ENCODE measurements at regions not wholly inside any gene's neighbourhood (a gene's known extent, or its start where the extent isn't known, plus 50 kb on each side); places are given as distances from the start of the nearest gene placed in this dataset.

DNA sequence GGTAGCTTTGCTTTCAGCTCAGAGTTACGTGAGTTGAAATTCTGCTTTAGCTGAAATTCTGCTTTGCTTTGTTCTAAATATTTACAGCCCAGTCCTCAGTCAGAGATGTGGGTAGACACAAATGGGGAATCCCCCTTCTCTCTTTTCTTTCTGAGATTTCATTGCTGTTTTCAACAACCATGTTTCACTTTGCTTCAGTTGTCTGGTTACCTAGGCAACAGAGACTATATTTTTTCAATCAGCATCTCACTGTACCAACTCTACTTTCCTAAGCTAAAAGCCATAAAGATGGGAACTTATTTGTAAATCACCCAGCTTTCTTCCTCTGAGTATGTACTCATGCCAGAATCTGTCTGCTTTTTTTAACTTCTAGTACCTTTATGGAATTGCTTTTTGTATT lies 509.0 kb downstream of the OLFM4 start:
- DNase-seq: no peak

DNA sequence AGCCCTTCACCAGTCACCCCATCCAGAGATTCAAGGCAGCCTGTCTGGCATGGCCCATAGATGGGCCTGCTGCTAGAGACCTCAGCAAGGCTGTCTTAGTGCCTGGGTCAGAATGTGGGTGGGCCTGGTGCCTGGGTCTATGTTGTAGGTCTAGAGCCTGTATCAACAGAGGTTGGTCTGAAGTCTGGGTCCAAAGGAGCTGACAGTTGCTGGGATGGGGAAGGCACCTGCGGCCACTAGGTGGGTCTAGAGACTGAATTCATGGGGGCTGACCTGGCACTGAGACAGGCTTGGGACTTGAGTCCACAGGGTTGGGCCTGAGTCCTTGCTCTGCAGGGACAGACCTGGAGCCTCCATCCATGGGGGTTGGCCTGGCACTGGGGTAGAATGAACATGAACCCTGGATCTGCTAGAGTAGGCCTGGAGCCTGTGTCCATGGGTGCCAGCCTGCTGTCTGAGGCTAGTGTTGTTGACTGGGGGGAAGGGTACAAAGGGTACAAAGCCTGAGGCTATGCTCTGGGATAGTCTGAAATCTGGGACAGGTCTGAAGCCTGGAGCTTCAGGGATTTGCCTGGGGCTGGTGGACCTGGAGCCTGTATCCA lies 516.8 kb downstream of the OLFM4 start:
- no peak for DNase-seq

DNA sequence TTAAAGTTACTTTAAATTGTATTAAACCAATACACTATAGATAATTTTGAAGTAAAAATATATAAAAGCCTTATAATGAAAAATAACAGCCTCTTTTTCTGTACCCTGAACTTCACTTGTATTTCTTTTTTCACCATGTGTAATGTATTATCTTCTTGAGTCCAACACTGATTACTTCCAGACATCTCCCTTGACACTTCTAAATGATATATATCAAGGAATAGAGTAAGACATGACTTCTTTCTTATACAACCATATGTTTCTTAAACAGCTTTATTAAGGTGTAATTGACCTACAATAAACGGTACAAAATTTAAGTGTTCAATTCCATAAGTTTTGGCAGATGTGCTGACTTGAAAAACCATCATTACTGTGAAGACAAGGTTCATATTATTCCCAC lies 531.9 kb downstream of the OLFM4 start:
- no peak for DNase-seq

DNA sequence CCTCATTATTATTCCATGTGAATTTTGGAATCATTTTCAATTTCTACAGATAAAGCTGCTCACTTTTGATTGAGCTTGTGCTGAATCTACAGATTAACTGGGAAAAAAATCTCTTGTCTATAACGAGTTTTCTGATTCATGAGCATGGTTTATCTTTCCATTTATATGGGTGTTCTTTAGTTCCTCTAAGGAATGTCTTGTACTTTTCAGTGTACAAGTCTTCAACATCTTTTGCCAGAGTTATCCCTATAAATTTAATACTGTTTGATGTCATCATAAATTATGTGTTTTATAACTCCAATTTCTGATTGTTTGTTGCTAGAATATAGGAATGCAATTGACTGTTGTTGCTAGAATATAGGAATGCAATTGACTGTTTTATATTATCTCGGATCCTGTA lies 533.8 kb downstream of the OLFM4 start:
- no peak for DNase-seq

DNA sequence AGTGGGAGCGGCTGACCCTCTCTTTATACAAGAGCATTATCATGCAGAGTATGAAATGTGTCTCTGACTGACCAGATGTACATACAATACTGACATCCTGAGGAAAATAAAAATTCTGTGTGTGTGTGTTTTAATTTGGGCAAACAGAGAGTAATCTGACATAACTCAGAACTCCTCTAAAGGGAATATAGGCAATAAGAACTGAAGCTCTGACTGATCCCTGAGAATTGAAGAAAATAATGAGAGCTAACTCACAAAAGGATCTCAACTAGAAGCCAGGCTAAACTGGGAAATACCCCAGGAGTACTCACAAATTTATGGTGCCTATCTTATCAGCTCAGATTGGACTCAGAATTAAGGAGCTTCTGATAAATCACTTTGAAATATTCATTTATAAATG lies 539.9 kb downstream of the OLFM4 start:
- no peak for DNase-seq

DNA sequence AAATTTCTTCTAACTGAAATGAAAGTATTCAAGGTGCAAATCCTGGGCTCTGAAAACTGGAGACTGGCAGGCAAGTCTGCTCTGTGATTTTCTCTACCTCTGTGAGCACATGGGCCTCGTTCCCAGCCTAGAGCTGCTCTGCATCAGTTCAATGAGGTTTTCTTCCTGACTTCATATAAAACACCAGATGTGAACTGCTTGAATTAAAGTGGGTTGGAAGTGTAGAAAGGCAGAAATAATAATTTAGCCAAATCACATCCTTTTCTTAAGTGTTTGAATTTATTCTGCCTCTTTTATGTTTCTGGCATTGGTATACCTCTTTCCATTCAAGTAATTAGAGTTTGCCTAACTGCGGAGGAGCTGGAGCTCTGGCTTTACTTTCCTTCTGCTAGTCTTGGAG lies 540.8 kb downstream of the OLFM4 start:
- DNase-seq: no peak

DNA sequence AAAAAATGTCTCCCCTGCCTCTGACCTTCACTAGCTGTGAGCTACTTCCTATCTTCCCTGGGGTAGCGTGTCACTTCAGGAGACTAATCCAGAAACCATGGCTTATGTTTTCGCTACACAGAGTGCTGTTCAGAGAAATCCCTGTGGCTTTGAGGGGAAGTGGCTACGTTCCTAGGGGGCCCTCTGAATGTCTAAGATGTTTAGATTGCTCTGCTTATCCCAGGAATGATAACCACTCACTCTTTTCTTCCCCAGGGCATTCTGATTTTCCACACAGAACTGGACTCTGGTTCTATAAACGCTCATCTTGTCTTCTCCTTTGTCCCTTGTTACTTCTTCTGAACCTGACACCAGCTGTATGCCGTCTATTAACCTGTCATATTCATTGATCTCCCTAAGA lies 572.5 kb downstream of the OLFM4 start:
- DNase-seq: no peak

DNA sequence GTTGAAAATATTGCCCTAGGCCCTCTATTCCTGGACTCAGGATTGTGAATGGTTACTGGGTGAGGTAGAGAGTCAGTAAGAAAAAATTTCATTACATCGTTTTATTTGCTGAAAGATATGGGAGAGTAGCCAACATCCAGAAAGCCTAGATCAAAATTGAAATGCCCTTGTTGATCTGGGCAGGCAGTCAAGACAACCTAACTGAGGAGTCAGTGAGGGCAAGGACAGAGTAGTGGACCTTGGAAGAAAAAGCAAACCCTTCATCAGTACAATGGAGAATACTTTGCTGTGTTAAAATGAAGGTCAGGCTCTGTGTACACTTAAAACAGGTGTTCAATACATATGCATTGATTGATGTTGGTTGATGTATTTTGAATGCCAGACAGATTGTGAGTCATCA lies 576.7 kb downstream of the OLFM4 start:
- DNase-seq: no peak

DNA sequence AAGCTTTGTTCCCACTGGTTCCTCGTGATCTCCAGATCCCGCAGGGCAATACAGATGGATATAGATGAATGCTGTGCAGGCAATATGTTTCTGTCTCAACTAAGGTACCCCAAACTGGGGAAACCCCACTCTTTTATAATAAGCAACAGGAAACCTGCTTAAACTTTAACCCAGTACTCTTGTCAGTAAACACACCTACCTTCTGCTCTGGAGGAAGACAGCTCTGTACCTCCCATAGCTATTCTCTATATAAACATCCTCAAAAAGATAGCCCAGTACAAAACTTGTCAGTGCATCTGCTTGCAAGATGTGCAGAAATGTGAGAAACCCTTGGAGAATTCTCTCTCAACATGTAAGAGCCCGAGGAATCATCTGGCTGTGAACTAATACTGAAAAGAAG lies 583.6 kb downstream of the OLFM4 start:
- no peak for DNase-seq

DNA sequence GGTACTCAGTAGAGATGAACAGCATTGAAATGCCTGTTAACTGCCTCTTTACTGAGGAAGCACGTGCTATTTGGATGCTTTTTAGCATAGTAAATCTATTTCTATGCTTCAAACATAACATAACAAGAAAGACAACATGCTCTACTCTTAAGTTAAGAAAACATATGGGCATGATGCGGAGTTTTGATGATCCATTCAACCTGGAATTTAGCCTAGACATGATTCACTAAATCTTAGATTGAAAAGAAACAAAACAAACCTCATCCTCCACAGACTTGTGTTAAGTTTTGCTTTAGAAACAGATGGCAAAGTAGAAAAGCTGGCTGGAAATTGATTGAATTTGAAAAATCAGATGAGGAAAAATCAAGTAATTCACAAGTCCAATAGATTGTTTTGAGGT lies 593.8 kb downstream of the OLFM4 start:
- no peak for DNase-seq

DNA sequence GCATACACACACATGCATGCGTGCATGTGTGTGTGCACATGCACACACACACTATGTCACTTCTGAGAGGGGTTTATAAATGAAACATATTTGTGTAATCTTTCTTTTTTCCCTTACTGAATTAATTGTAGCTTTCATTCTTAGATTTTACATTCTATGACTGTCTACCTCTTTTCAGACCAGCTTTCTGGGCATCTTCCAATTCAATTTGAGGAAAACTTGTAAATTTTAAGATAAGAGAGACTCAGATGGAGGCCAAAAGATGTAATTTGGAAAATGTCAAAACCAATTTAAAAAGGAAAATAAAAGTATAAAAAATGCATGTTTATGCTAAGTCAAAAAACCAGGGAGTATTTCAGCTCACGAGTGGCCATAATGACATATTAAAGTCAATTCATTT lies 594.5 kb downstream of the OLFM4 start:
- no peak for DNase-seq

DNA sequence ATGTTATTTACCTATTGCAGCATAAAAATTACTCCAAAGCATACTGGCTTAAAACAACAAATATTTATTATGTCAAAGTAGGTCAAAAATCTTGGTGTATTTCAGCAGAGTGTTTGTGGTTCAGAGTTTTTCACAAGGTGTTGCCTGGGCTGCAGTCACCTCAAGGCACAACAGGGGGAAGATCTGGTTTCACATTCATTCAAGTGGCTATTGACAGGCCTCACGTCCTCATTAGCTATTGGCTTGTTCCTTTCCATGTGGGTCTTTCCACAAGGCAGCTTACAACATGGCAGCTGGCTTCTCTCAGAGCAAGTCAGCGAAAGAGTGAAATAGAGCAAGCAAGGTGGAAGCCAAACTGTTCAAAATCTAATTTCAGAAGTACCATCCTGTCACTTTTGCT lies 602.9 kb downstream of the OLFM4 start:
- DNase-seq: no peak

DNA sequence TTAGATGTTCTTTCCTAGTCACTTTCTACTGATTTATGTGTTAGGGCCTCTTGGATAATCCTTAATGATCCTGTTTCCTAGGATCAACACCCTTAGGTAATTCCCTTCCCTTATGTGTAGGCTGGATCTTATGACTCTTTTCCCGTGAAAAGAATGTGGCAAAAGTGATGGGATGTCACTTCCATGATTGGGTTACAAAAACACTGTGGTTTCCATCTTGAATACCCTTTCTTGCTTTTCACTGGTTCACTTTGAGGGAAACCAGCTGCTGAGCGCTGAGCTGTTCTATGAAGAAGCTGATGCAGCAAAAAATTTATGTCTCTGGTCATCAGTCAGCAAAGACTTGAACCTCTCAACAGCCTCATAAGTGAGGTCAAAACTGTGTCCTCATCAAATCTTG lies 609.4 kb downstream of the OLFM4 start:
- DNase-seq: no peak

DNA sequence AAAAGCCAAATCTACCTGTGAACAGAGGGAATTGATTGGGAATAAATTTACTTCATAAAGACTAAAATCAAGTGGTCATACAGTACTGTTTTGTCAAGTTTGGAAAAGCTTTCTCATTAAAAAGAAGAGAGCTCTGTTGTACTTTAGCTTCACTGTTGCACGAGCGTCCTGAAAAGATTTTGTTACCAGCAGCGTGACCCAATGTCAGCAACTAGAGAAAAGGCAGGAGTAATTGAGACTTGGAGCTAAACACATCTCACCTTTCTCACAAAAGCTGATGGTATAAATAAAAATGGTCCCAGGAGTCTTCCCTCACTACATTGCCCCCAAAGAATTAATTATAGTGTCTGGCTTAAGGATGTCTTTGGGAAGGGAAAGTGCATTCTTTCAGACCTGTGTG lies 613.7 kb downstream of the OLFM4 start:
- DNase-seq: no peak

DNA sequence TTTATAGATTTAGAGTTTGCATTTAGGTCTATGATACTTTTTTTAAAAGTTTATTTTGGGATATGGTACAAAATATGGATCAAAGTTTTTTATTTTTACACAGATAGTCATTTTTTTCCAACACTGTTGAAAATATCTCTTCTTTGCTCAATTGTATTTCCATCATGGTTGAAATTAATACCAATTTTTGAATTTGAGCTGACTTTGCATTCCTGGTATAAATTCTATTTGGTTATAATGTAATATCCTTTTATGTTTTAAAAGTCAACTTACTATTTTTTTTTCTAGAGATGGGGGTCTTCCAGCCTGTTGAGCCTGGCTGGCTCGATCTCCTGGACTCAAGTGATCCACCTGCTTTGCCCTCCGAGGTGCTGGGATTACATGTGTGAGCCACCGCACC lies 620.1 kb downstream of the OLFM4 start:
- no peak for DNase-seq

DNA sequence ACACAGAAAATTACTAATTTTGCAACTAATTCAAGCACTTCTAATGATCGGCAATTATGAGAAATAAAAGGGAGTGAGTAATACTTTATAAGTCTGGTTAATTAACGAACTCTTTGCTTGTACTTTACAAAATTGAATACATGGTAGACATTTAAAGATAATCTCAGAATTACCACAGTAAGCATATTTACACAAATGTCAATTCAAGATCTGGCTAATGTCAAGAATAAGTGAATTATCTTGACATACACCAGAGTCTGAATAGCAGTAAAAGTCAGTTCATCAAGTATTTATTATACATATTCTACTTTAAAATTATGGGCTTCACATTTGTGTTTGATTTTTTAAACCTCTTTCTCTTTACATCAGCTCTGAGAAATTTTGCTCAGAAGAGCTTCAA lies 643.4 kb downstream of the OLFM4 start:
- DNase-seq: no peak

DNA sequence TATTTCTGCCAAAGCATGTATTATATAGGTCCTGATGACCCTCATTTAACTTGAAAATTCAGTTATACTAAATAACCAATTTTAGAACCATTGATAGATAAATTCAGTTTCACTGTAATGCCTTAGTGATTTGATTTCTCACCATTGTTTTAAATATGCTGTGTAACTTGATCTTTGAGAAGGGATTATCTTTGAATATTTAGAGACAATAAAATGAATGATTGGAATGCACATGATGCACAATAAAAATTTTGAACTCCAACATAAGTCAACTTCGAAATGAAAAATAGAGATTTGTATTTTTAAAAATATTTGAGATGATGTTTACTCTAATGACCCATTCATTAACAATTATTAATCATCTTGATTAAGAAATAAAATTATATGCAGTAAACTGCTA lies 654.5 kb downstream of the OLFM4 start:
- no peak for DNase-seq

DNA sequence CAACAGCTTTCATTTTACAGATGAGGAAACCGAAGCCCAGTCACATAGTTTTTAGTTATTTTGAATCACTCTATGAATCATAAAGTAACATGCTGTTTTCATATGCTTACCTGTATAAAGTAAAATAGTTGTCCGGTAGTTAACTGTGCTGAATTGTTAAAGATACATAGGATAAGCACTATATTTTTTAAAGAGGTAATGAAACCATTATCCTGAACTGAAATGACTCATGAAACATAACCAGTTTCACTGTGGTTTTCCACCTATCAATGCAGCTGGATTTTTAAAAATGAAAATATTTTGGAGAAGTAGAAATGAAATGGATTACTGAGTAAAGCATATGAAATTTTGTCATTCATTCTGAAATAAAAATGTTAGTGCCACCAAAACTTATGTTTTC lies 655.0 kb downstream of the OLFM4 start:
- DNase-seq: no peak

DNA sequence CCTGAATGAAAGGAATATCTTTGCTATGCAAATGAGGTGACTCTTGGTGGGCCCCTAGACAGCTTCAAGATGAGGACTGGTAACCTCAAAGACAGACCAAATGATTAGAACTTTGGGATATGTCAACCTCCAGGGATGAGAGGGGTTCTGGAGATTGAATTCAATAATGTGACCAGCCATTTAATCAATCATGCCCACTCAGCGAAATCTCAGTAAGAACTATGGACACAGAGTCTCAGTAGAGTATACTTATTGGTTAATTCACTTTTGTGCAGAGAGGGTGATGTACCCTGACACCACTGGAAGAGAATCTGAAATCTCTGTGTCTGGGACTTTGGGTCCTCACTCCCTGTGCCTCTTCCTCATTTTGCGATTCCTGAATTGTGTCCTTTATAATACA lies 662.8 kb downstream of the OLFM4 start:
- no peak for DNase-seq

DNA sequence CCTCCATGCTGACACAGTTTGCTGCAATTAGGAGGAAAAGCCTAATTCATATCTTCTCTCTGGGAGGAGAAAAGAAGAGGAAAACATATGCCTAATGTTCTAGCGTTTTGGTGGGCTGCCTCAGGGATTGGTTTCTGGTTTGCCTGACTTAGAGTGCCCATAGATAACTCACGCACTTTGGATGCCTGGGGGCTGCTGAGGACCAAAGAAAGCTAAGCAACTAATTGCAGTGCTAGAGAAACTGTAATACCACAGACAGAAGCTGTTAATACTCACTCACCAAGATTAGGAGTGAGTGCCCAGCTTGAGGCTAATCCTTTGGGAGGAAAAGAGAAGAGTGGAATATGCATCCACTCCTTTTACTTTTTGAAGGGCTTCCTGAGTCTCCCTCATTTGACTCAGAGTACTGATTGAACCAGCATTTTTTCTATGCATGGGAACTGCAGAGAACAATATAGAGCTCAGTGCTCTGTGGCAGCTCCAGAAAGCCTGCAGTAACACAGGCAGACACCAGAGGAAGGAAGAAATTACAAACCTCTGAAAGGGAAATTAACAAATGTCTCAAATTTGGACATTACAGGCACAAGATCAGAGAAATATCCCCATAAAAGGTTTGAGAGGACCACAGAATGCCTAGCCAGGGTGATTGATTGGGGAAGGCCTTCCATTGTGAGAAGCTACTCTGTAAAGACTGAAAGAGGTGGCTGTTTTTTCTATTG lies 666.4 kb downstream of the OLFM4 start:
- no peak for DNase-seq

DNA sequence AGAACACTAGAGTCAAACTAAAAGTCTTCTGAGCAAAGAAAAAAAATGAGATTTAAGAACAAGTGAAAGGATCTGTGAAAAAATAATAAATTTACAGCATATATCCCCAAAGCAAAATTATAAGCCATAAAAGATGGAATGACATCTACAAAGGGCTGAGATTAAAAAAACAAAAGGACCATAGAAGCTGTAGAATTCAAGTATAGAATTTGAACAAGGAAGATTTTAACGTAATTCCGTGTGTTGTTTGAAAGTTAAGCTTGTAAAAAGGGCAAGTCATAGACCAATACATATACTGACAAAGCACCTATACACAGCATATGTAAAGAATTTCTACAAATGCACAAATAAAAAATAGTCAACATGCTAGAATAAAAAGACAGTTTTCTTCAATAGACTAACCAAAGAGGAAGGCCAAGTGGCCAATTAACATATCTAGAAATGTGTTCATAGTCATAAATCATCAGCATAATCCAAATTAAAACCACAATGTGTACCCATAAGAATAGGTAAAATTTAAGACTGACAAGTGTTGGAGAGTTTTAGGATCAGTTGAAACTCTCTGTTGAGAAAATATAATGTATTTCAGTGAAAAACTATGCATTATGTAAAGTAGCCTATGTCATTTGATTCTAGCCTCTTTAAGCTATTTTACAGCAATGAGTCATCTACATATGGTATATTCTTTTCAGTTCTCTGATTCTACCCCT lies 674.9 kb downstream of the OLFM4 start:
- DNase-seq: no peak

DNA sequence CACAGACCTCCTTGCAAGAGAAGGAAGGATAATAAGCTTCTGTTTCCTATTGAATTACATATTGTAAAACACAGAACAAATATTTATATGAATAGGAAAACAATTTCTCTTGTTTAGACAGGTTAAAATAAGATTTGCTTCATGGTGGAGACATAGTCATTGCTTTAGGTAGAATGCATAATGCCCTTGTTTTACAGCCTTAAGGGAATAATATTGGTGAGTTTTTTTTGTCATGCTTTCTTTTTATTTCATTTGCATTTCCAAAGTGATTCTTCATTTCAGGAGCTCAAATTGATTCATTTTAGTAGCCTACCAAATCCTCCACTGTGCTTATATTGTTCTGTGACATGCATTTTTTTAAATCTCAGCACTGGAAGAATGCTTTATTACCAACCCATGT lies 690.7 kb downstream of the OLFM4 start:
- DNase-seq: no peak

DNA sequence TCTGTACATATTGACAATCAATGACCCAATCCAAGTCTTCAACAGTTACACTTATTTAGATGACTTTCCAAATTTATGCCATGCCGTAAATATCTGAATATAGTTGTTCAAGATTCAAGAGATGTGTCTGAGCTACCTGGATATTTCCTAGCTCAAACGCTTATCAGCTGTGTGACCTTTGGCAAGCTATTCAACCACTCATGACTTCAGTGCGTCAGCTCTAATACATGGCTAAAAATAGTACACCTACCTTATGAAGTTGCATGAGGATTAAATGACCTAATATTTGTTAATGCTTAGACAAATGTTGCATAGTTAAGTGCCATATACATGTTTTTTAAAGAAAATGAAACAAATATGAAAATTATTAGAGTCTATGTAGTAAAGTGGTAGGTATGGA lies 704.1 kb downstream of the OLFM4 start:
- no peak for DNase-seq

DNA sequence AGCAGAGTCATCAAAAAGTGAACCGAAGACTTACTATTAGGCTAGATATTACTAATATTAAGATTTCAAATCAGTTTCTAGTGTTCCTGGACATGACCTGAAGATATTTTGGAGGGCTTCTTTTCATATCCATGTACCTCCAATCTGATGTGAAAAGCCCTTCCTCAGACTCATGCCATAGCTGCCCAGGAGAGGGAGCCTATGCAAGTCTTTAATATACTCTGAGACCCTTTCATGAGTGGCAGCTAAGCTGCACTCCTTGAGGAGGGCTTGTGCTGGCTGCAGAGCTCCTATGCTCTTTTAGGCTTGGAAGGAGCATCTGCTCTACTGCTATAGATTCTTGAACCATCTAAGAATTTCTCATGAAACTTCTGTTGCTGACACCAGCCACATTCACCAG lies 715.3 kb downstream of the OLFM4 start:
- DNase-seq: no peak

DNA sequence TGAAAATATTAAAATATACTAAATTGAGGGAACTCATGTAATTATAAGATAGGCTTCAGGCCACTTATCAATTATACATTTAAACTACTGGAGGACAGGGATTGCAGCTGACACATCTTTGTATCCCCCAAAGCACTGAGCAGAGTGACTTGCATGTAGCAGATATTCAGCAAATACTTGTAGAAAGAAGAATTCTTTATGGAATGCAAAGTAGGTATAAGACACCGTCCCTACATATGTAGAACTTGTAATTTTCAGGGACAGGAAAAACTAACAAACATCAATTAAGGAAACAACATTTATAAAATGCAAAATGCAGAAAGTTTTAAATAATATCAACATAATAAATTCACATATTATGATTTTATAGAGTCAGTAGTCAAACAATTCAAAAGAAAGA lies 719.2 kb downstream of the OLFM4 start:
- DNase-seq: no peak
